Transverse colon (tissue), 4 donors: ENCODE measurements at regions not wholly inside any gene's neighbourhood (a gene's known extent, or its start where the extent isn't known, plus 50 kb on each side); places are given as distances from the start of the nearest gene placed in this dataset.

Experiments
- CTCF ChIP-seq, 5 experiments: fragments of 200-600 bp in 3 of 5; fragments of 450-650 bp in 2 of 5; sonication (generic) in 3 of 5; IDR thresholded peaks; 1 replicate in 2 of 5; 2 replicates in 3 of 5; pipeline ENCODE4 v1.5.1; 2016 to 2017; ENCODE audit warnings: antibody characterized with exemption in 5 of 5, inconsistent platforms in 3 of 5, mild to moderate bottlenecking in 2 of 5, moderate library complexity in 1 of 5
- EP300 ChIP-seq: sonication (generic); formaldehyde crosslinking; IDR thresholded peaks from one replicate; pipeline ENCODE4 v1.6.1; 2017; ENCODE audit warnings: antibody characterized with exemption, low read depth
- POLR2A ChIP-seq: fragments of 450-650 bp; IDR thresholded peaks from one replicate; pipeline ENCODE4 v1.6.1; 2016; ENCODE audit warnings: antibody characterized with exemption, mild to moderate bottlenecking, moderate library complexity
- POLR2AphosphoS5 ChIP-seq, 3 donors: sonication (generic); formaldehyde crosslinking; IDR thresholded peaks; one replicate each; pipeline ENCODE4 v1.6.1; 2016; ENCODE audit warnings: antibody characterized with exemption in 3 of 3

GRCh38 chr6:3640868-3641267 is 110.6 kb downstream of the PXDC1 start:
- TF ChIP-seq CTCF (IDR thresholded peaks at IDR 0.05) (no peak), POLR2A (no peak), POLR2AphosphoS5 (IDR thresholded peaks at IDR 0.05) (no peak), EP300 (no peak)
